Lower lobe of right lung (tissue), 2 donors: ENCODE measurements at regions not wholly inside any gene's neighbourhood (a gene's known extent, or its start where the extent isn't known, plus 50 kb on each side); places are given as distances from the start of the nearest gene placed in this dataset.
"Not testable (repeated sequence)": the region's sequence is repeated elsewhere in the genome, so short reads cannot be mapped to it uniquely, and the experiment has no call there.

Experiments
- ATAC-seq, 2 donors: fragments of 200-7000 bp; cut with Tn5 transposase; one replicate each; pipeline ENCODE4 v1.9.1; 2020 to 2022; ENCODE audit warnings: mild to moderate bottlenecking in 2 of 2, moderate library complexity in 2 of 2
- DNase-seq: peaks from one replicate; pipeline ENCODE4 v3.0.0-alpha.2; 2020
- H3K27ac ChIP-seq: fragments of 200-600 bp; one replicate; pipeline ENCODE4 v1.8.0; 2022
- H3K27me3 ChIP-seq: fragments of 200-600 bp; one replicate; pipeline ENCODE4 v1.8.0; 2022; ENCODE audit warnings: low read depth
- H3K36me3 ChIP-seq: fragments of 200-600 bp; one replicate; pipeline ENCODE4 v1.8.0; 2022; ENCODE audit warnings: mild to moderate bottlenecking
- H3K4me1 ChIP-seq: fragments of 200-600 bp; one replicate; pipeline ENCODE4 v1.8.0; 2022
- H3K4me3 ChIP-seq: fragments of 200-600 bp; one replicate; pipeline ENCODE4 v1.8.0; 2022; ENCODE audit warnings: mild to moderate bottlenecking
- H3K9me3 ChIP-seq: fragments of 200-600 bp; one replicate; pipeline ENCODE4 v1.8.0; 2022
- CTCF ChIP-seq: fragments of 200-600 bp; IDR thresholded peaks from one replicate; pipeline ENCODE4 v1.8.0; 2022; ENCODE audit warnings: antibody characterized with exemption, mild to moderate bottlenecking
- intact Hi-C: fragments of 100-400 bp; cut with DNase I; formaldehyde crosslinking; loops from one replicate; pipeline ENCODE4 v1.11.0; 2022
- donor health status: DM: no; HTN: yes; CAD: no; lungs with severe emphysema.

DNA sequence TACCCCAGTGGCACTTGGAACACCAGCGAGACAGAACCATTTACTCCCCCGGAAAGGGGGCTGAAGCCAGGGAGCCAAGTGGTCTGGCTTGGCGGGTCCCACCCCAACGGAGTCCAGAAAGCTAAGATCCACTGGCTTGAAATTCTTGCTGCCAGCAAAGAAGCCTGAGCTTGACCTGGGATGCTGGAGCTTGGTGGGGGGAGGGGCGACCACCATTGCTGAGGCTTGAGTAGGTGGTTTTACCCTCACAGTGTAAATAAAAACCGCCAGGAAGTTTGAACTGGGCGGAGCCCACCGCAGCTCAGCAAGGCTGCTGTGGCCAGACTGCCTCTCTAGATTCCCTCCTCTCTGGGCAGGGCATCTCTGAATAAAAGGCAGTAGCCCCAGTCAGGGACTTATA lies 62.8 kb downstream of the RPS24 start:
- H3K9me3 ChIP-seq, H3K4me3 ChIP-seq, DNase-seq, H3K4me1 ChIP-seq, H3K36me3 ChIP-seq, H3K27ac ChIP-seq, ATAC-seq, intact Hi-C loops, H3K27me3 ChIP-seq: not testable (repeated sequence)

DNA sequence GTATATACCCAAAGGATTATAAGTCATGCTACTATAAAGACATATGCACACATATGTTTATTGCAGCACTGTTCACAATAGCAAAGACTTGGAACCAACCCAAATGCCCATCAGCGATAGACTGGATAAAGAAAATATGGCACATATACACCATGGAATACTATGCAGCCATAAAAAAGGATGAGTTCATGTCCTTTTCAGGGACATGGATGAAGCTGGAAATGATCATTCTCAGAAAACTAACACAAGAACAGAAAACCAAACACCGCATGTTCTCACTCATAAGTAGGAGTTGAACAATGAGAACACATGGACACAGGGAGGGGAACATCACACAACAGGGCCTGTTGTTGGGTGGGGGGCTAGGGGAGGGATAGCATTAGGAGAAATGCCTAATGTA lies 68.9 kb downstream of the RPS24 start:
- ATAC-seq, H3K4me1 ChIP-seq, intact Hi-C loops, H3K4me3 ChIP-seq, DNase-seq, H3K27me3 ChIP-seq, H3K36me3 ChIP-seq, H3K27ac ChIP-seq: not testable (repeated sequence)
- peaks cover 10% of the 10 kb centered on the region for H3K9me3 ChIP-seq

DNA sequence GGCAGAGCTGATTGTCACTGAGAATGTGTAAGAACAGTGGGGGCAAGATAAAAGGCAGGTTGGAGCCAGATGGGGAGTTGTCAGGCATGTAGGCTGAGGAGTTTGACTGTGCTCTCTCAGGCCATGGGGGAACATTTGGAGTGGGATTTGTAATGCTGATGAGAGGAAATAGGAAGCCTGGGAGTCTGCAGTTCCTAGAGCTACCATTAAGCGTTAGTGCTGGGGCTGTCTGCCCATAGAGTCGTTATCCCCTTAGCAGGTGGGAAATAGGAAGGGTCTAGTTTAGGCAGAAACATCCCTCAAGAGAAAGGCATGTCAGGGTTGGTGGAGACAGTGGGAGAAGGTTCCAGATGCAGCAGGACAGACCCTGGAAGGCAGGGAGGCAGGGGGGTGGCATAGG lies 75.5 kb downstream of the RPS24 start:
- no peak for TF ChIP-seq CTCF
- no peaks in the 10 kb centered on the region for H3K9me3 ChIP-seq
- no peaks in the 10 kb centered on the region for H3K36me3 ChIP-seq
- H3K27me3 ChIP-seq, result no peaks in the 10 kb centered on the region
- DNase-seq (no peak), ATAC-seq (no peak)
- H3K27ac ChIP-seq, result no peak overlapping the region
- no peaks in the 10 kb centered on the region for H3K4me1 ChIP-seq
- H3K4me3 ChIP-seq, result no peak overlapping the region
- intact Hi-C loops, result no loop called here

- intact Hi-C loops, result no loop called here
- Histone ChIP-seq H3K27me3 (no peaks in the 10 kb centered on the region), H3K4me3 (no peak overlapping the region), H3K27ac (no peak overlapping the region), H3K9me3 (no peaks in the 10 kb centered on the region), H3K4me1 (no peaks in the 10 kb centered on the region), H3K36me3 (no peaks in the 10 kb centered on the region)
- ATAC-seq (no peak), DNase-seq (no peak)
- TF ChIP-seq CTCF, result no peak
These were observed 81.6 kb downstream of the RPS24 start for GRCh38 chr10:78115135-78115853.

DNA sequence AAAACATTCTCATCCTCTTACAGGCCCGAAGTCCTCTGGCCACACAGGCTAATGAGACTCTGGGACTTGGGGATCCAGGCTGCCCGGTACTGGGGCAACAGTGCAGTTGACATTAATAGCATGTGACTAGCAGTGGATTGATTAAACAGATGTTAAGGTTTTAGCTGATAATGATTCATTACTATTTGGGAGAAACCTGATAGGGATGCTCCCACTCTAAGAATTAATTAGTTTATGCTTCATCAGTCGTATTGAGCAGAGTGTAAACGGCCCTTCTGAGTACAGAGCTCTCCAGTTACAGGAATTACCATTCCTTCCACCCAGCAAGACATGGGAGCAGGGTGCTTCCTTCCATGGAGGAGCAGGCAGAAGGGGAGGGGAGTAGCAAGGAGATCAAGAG lies 82.7 kb downstream of the RPS24 start:
- H3K4me3 ChIP-seq, result no peak overlapping the region
- H3K4me1 ChIP-seq, result no peaks in the 10 kb centered on the region
- no peak for ATAC-seq
- no peaks in the 10 kb centered on the region for H3K27me3 ChIP-seq
- no peaks in the 10 kb centered on the region for H3K36me3 ChIP-seq
- intact Hi-C loops, result no loop called here
- DNase-seq, result no peak
- TF ChIP-seq CTCF, result no peak
- H3K9me3 ChIP-seq, result peaks cover 2% of the 10 kb centered on the region
- H3K27ac ChIP-seq, result no peak overlapping the region

DNA sequence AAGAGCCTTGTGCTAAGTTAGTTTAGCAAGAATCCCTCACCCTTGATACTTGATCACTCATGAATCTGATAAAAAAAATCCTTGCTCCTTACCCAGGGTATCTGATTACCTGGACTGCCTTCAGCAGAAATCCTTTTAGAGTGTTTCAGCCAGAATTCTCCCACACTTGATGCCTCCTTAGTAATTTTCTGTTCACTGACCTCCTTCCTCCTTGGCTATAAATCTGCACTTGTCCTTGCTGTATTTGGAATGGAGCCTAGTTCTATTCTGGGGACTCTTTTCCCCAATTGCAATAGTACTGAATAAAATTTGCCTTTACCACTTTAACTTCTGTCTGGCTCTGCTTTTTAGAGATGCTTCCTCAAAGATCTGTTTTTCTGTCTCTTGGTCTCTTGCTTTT lies 84.9 kb downstream of the RPS24 start:
- no peaks in the 10 kb centered on the region for H3K27me3 ChIP-seq
- no peak for DNase-seq
- no peaks in the 10 kb centered on the region for H3K4me1 ChIP-seq
- H3K27ac ChIP-seq, result no peak overlapping the region
- no peaks in the 10 kb centered on the region for H3K36me3 ChIP-seq
- intact Hi-C loops, result no loop called here
- no peak overlapping the region for H3K4me3 ChIP-seq
- no peak for ATAC-seq
- H3K9me3 ChIP-seq, result peaks cover 16% of the 10 kb centered on the region
- no peak for TF ChIP-seq CTCF

GRCh38 chr10:78121801-78122200 lies 88.1 kb downstream of the RPS24 start:
- TF ChIP-seq CTCF, result no peak
- Histone ChIP-seq H3K4me3 (no peak overlapping the region), H3K27ac (no peak overlapping the region), H3K36me3 (no peaks in the 10 kb centered on the region), H3K4me1 (no peaks in the 10 kb centered on the region), H3K27me3 (no peaks in the 10 kb centered on the region), H3K9me3 (peaks cover 16% of the 10 kb centered on the region)
- no peak for DNase-seq
- intact Hi-C loops, result no loop called here
- no peak for ATAC-seq
